IPS-18c (cell line): ENCODE measurements at regions not wholly inside any gene's neighbourhood (a gene's known extent, or its start where the extent isn't known, plus 50 kb on each side); places are given as distances from the start of the nearest gene placed in this dataset.
A peak's percentile ranks its signal among the peaks of the same experiment; 100 is the strongest.
"Not testable (repeated sequence)": the region's sequence is repeated elsewhere in the genome, so short reads cannot be mapped to it uniquely, and the experiment has no call there.

Experiments
- H3K4me3 ChIP-seq: 2 replicates; pipeline ENCODE4 v1.7.0; 2013; ENCODE audit warnings: low read depth, mild to moderate bottlenecking, low read length, moderate library complexity; ENCODE audit not compliant: insufficient read depth
- H3K9me3 ChIP-seq: one replicate; pipeline ENCODE4 v1.6.1; 2013; ENCODE audit warnings: mild to moderate bottlenecking, low read length, moderate library complexity; ENCODE audit not compliant: control insufficient read depth, insufficient read depth

DNA sequence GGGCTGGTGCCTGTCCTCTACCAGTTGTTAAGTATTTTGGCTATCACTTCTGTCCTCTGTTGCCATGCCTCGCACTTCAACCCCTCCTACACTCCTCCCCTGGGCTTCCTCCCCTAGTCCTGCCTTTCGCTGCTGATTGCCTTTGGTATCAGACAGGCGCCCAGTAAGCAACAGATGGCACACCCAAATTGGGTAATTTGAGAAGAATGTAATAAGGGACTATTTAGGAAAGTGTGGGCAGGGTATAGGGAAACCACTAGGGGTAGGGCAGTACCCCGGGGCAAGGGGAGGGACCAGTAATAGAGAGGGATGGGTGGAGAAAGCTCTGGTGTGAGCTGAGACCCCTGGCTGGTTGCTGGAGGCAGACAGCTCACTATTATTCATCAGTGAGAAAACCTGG, 172.7 kb upstream of the USP9X start:
- no peak overlapping the region for H3K4me3 ChIP-seq

DNA sequence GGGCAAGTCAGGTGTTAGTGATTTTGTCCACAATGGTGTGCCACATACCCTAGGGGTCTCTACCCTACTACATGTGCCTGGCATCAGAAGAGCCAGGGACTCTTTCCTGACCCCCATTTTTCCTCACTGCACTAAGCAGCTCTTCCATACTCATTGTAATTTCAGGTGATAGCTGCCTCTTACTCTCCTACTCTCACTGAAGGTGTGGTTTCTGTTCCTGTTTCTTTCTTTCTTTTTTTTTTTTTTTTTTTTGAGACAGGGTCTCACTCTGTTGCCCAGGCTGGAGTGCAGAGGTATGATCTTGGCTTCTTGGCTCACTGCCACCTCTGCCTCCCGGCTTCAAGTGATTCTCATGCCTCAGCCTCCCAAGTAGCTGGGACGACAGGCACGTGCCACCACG, 164.9 kb upstream of the USP9X start:
- Histone ChIP-seq H3K4me3 (no peak overlapping the region), H3K9me3 (peaks cover 3% of the 10 kb centered on the region)

More for the DNA sequence above, 172.7 kb upstream of the USP9X start:
- H3K9me3 ChIP-seq, result peaks cover 3% of the 10 kb centered on the region

GRCh38 chrX:40922307-40922706, 162.9 kb upstream of the USP9X start:
- no peaks in the 10 kb centered on the region for H3K9me3 ChIP-seq

DNA sequence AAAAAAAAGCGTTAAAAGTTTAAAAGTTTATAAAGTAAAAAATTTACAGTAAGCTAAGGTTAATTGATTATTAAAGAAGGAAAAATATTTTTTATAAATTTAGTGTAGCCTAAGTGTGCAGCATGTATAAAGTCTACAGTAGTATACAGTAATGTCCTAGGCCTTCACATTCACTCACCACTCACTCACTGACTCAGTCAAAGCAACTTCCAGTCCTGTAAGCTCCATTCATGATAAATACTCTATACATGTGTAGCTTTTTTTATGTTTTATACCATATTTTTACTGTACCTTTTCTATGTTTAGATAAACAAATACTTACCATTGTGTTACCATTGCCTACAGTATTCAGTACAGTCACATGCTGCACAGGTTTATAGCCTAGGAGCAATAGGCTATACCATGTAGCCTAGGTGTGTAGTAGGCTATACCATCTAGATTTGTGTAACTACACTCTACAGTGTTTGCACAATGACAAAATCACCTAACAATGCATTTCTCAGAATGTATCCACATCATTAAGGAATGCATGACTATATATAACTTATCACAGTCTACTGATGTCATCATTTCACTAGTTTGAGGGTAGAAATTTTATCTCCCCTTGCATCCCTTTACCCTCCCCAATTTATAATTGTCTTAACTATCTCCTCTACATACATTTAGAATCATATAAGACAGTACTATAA, 158.4 kb upstream of the USP9X start:
- H3K9me3 ChIP-seq, H3K4me3 ChIP-seq: not testable (repeated sequence)

More at GRCh38 chrX:40922307-40922706, 162.9 kb upstream of the USP9X start:
- no peak overlapping the region for H3K4me3 ChIP-seq

- peaks cover 11% of the 10 kb centered on the region for H3K9me3 ChIP-seq
- H3K4me3 ChIP-seq, result no peak overlapping the region
These were observed 157.2 kb upstream of the USP9X start for GRCh38 chrX:40928076-40928475.

DNA sequence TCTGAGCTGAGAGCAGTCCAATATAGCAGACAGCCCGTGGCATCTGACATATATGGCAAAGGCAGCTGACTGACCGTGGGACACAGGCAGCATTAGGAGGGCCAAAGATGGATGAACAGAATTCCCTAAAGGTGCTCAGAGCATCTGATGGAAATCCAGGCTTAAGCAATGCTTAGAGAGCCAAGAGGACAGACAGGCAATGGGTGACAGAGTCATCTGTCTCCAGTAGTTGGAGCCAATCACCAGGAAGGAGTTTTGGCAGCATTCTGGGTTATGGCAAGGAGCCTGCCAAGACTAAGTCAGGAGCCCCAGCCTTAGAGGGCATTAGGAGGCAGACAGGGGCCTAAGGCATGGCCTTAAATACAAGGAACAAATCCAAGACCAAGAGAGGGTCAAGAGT, 153.3 kb upstream of the USP9X start:
- Histone ChIP-seq H3K4me3 (no peak overlapping the region; the same call in 1 of the 2 replicates), H3K9me3 (peaks cover 11% of the 10 kb centered on the region)

DNA sequence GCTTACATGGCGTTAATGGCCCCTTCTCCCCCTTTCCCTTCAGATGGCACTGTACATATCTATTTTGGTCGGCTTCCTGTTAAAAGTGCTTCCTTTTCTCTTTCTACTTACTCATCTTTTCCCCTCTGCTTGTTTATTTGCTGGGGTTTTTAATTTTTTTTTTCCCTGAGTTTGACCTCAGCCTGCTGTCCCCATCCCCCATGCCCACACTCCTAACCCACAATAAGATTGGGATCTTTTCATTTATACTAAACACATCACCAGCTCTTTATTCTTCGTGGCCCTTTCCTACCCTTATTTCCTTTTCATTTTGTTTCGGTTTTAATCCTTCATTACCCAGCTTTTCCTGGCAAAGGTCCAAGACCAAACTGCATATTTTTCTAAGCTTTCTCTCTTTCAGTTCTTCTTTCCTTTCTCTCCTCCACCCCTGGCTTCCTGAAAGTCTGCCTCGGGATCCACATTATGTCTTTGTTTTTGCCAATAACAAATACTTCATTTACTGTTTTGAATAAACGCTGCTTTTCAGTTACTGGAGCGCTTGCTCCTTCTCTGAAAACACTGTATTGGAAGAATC, 152.0 kb upstream of the USP9X start:
- no peak overlapping the region for H3K4me3 ChIP-seq

DNA sequence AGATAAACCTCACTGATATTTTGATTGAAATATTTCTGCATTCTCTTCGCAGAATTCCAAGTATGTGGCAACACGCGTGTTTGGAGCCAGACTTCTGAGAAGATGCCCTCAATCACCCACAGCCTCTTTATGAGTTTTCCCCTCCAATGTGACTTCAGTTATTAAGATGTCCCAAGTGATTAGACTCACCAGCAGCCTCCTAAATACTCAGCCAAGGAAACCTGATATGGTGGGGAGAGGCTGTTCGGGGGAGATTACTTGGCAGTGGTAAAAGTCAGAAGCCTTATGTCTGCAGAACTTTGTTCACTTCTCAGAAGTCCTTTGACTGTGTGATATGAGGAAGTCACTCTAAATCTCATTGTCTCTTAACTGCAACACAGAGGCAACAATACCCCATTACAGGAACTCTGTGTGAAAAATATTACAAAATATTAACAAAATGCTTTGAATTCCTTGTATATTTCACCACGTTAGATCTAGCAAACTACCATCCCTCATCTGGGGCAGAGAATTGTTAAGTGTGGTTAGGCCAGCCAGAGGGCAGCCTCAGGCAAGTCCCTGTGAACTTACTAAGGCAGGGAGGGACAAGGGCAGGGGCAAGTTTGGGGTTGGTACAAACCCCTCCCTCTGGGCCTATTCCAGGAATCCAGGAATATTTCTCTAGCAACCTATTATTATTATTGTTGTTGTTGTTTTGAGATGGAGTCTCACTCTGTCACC, 151.4 kb upstream of the USP9X start:
- no peak overlapping the region for H3K4me3 ChIP-seq
- peaks cover 8% of the 10 kb centered on the region for H3K9me3 ChIP-seq

More for the DNA sequence above, 152.0 kb upstream of the USP9X start:
- H3K9me3 ChIP-seq, result peaks cover 11% of the 10 kb centered on the region

DNA sequence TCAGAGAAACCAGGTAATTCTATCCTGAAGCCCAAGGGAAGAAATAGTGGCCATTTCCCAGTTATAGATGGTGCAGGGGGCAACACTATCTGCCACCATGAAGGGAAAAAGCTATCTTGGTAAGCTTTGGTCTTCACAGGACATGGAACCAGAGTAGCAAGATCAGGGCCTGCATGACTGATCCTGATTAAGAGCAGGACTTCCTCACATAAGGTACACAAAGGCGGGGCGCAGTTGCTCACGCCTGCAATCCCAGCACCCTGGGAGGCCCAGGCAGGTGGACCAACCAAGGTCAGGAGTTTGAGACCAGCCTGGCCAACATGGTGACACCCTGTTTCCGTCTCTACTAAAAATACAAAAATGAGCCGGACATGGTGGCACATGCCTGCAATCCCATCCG, 148.4 kb upstream of the USP9X start:
- no peak overlapping the region for H3K4me3 ChIP-seq
- peaks cover 3% of the 10 kb centered on the region for H3K9me3 ChIP-seq

GRCh38 chrX:40938423-40938822, 146.8 kb upstream of the USP9X start:
- Histone ChIP-seq H3K9me3 (peaks cover 2% of the 10 kb centered on the region), H3K4me3 (no peak overlapping the region)

DNA sequence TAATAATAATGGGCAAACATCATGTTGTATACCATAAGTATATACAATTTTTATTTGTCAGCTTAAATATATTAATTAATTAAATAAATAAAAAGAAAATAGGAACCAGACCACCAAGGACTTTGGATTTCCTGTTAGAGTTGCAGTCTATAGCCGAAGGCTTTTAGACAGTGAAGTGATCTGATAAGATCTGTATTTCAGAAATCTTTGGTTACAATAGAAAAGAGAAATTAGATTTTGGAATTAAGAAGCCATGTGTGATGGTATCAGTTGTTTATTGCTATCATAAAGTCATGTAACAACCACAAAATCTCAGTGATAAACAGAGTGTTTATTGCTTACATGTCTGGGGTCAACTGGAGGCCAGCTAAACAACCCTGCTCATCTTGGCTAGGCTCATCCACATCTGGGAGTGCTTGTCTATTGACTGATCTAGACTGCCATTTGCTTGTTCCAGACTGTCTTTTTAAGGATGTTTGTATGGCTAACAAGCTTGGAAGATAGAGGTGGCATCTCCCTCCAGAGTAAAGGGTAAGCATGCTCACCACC, 142.1 kb upstream of the USP9X start:
- H3K4me3 ChIP-seq, result no peak overlapping the region
- peaks cover 2% of the 10 kb centered on the region for H3K9me3 ChIP-seq

- peaks cover 5% of the 10 kb centered on the region for H3K9me3 ChIP-seq
- no peak overlapping the region for H3K4me3 ChIP-seq
These were observed 139.9 kb upstream of the USP9X start for GRCh38 chrX:40945361-40945713.

DNA sequence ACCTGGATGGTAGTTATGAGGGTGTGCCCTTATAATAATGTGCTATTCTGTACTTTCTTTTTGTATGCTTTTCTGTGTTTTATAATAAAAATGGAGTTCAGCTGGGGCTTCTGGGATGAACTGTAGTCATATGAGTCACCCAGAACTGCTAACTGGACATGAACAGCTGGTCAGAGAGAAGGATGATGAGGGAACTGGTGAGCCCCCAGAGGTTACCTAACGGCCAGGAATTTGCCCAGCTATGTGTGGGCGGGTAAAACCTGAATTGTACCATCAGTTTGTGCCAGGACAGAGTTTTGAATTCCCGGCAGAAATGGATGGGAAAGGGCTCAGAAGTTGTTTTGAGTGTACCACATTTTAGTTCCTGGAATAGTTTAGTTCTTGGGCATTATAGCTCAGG, 138.0 kb upstream of the USP9X start:
- Histone ChIP-seq H3K4me3 (no peak overlapping the region), H3K9me3 (peaks cover 8% of the 10 kb centered on the region)

DNA sequence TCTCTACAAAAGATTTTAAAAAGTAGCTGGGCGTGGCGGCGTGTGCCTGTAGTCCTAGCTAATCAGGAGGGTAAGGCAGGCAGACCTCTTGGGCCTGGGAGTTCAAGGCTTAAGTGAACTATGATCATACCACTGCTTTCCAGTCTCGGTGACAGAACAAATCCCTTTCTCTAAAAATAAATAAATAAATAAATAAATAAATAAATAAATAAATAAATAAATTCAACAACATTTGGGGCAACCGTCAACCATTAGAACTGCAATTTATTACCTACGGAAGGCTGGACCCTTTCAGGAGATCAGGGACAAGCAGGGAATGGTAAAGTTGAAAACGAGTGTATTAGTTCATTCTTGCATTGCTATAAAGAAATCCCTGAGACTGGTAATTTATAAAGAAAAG, 136.2 kb upstream of the USP9X start:
- peaks cover 7% of the 10 kb centered on the region for H3K9me3 ChIP-seq
- H3K4me3 ChIP-seq, result no peak overlapping the region

DNA sequence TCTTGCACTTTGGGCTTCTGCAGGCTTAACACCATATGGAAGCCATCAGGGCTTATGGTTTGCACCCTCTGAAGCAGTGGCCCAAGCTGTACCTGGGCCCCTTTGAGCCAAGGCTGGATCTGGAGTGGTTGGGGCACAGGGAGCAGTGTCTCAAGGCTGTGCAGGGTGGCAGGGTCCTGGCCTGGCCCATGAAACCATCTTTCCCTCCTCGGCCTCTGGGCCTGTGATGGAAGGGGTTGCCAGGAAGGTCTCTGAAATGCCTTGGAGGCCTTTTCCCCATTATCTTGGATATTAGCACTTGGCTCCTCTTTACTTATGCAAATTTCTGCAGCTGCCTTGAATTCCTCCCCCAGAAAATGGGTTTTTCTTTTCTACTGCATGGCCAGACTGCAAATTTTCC, 134.7 kb upstream of the USP9X start:
- peaks cover 7% of the 10 kb centered on the region for H3K9me3 ChIP-seq
- H3K4me3 ChIP-seq, result 0 out of 2 replicates have a peak overlapping the region, but pooled peaks have one; percentile 20

GRCh38 chrX:40951407-40951806, 133.8 kb upstream of the USP9X start:
- not testable (repeated sequence) for H3K9me3 ChIP-seq, H3K4me3 ChIP-seq

DNA sequence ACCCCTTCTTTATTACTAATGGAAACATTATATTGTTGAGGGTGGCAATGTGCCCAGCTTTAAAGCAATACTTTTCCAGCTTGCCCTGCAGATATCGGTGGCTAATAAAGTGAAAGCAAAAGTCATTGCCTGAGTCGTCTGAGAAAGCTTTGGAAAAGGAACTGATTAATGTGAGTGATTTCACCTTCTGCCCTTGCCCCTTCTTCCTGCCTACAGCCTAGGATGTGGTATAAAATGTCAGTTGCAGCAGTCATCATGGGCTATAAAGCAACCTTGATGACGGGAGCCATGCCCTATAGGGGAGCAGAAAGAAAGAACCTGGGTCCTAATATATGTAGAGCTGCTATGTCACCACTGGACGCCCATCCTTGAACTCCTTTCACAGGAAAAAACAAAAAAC, 132.4 kb upstream of the USP9X start:
- Histone ChIP-seq H3K4me3 (no peak overlapping the region), H3K9me3 (peaks cover 7% of the 10 kb centered on the region)

GRCh38 chrX:40953369-40953768, 131.9 kb upstream of the USP9X start:
- H3K4me3 ChIP-seq, result no peak overlapping the region
- peaks cover 7% of the 10 kb centered on the region for H3K9me3 ChIP-seq
